Nephron (organoid): ENCODE measurements at regions not wholly inside any gene's neighbourhood (a gene's known extent, or its start where the extent isn't known, plus 50 kb on each side); places are given as distances from the start of the nearest gene placed in this dataset.

Source experiments
- H3K27ac Mint-ChIP-seq, 3 experiments: 2 replicates each; pipeline ENCODE4 v1.8.0; 2020; ENCODE audit warnings: mixed read lengths in 3 of 3, mild to moderate bottlenecking in 2 of 3, moderate library complexity in 1 of 3
- H3K27me3 Mint-ChIP-seq: 2 replicates; pipeline ENCODE4 v1.8.0; 2021; ENCODE audit warnings: low read depth, mild to moderate bottlenecking, moderate library complexity, mixed read lengths
- H3K36me3 Mint-ChIP-seq: 2 replicates; pipeline ENCODE4 v1.8.0; 2020; ENCODE audit warnings: low read depth, mixed read lengths
- H3K4me1 Mint-ChIP-seq: 2 replicates; pipeline ENCODE4 v1.8.0; 2020; ENCODE audit warnings: mixed read lengths
- H3K4me3 Mint-ChIP-seq, 3 experiments: 2 replicates each; pipeline ENCODE4 v1.8.0; 2020; ENCODE audit warnings: mild to moderate bottlenecking in 3 of 3, mixed read lengths in 3 of 3, moderate library complexity in 2 of 3
- H3K9me3 Mint-ChIP-seq: 2 replicates; pipeline ENCODE4 v1.8.0; 2020; ENCODE audit warnings: mixed read lengths
- CTCF ChIP-seq, 3 experiments: fragments of 200-600 bp; sonication (generic); IDR thresholded peaks; one replicate each; pipeline ENCODE4 v1.5.0; 2021; ENCODE audit warnings: antibody characterized with exemption in 3 of 3; ENCODE audit not compliant: unreplicated experiment in 3 of 3

GRCh38 chr7:156464339-156464738, 176.2 kb upstream of the RNF32 start:
- TF ChIP-seq CTCF (IDR thresholded peaks at IDR 0.05; ENCODE audit: unreplicated experiment in 3 of 3), result no peak
- Mint-ChIP-seq H3K36me3 (no peaks in the 10 kb centered on the region), H3K27me3 (peaks cover 16% of the 10 kb centered on the region), H3K27ac (no peak overlapping the region), H3K4me1 (peaks cover 15% of the 10 kb centered on the region), H3K9me3 (no peaks in the 10 kb centered on the region), H3K4me3 (no peak overlapping the region)

- H3K4me3 Mint-ChIP-seq, result no peak overlapping the region
- H3K27ac Mint-ChIP-seq, result no peak overlapping the region
- H3K36me3 Mint-ChIP-seq, result no peaks in the 10 kb centered on the region
- no peaks in the 10 kb centered on the region for H3K9me3 Mint-ChIP-seq
- no peak for TF ChIP-seq CTCF (IDR thresholded peaks at IDR 0.05; ENCODE audit: unreplicated experiment in 3 of 3)
- peaks cover 16% of the 10 kb centered on the region for H3K27me3 Mint-ChIP-seq
- H3K4me1 Mint-ChIP-seq, result peaks cover 15% of the 10 kb centered on the region
Measured at GRCh38 chr7:156463280-156463679, 177.3 kb upstream of the RNF32 start.

- Mint-ChIP-seq H3K4me3 (no peak overlapping the region), H3K36me3 (no peaks in the 10 kb centered on the region), H3K27me3 (peaks cover 12% of the 10 kb centered on the region), H3K27ac (no peak overlapping the region), H3K9me3 (no peaks in the 10 kb centered on the region), H3K4me1 (peaks cover 15% of the 10 kb centered on the region)
- no peak for TF ChIP-seq CTCF (IDR thresholded peaks at IDR 0.05; ENCODE audit: unreplicated experiment in 3 of 3)
Measured at GRCh38 chr7:156461881-156462665, 178.5 kb upstream of the RNF32 start.

GRCh38 chr7:156460858-156461627, 179.5 kb upstream of the RNF32 start:
- Mint-ChIP-seq H3K27me3 (peaks cover 9% of the 10 kb centered on the region), H3K9me3 (no peaks in the 10 kb centered on the region), H3K4me1 (peaks cover 15% of the 10 kb centered on the region), H3K36me3 (no peaks in the 10 kb centered on the region), H3K4me3 (no peak overlapping the region), H3K27ac (peak overlapping the region; percentile 47 to 68 (median 48))
- TF ChIP-seq CTCF (IDR thresholded peaks at IDR 0.05; ENCODE audit: unreplicated experiment in 3 of 3), result no peak

GRCh38 chr7:156459582-156459981, 181.0 kb upstream of the RNF32 start:
- Mint-ChIP-seq H3K27ac (no peak overlapping the region), H3K9me3 (no peaks in the 10 kb centered on the region), H3K4me3 (no peak overlapping the region), H3K27me3 (no peaks in the 10 kb centered on the region), H3K4me1 (peaks cover 15% of the 10 kb centered on the region), H3K36me3 (no peaks in the 10 kb centered on the region)
- TF ChIP-seq CTCF (IDR thresholded peaks at IDR 0.05; ENCODE audit: unreplicated experiment in 3 of 3), result no peak
